Kidney capillary endothelial cell (primary cell): ENCODE measurements at regions not wholly inside any gene's neighbourhood (a gene's known extent, or its start where the extent isn't known, plus 50 kb on each side); places are given as distances from the start of the nearest gene placed in this dataset.

Experiments
- DNase-seq: peaks from one replicate; pipeline ENCODE4 v3.0.0-alpha.2; 2018; ENCODE audit warnings: low spot score

GRCh38 chr2:176814274-176814673 is 398.3 kb upstream of the HNRNPA3 start:
- DNase-seq = no peak

- DNase-seq = peak; percentile 54
Observed at GRCh38 chr2:176814740-176815367, 397.7 kb upstream of the HNRNPA3 start.

GRCh38 chr2:176817061-176817565 is 395.5 kb upstream of the HNRNPA3 start:
- no peak for DNase-seq

- no peak for DNase-seq
Observed at GRCh38 chr2:176818076-176818475, 394.5 kb upstream of the HNRNPA3 start.

GRCh38 chr2:176818617-176819016 is 394.0 kb upstream of the HNRNPA3 start:
- no peak for DNase-seq

GRCh38 chr2:176819306-176819705 is 393.3 kb upstream of the HNRNPA3 start:
- no peak for DNase-seq

GRCh38 chr2:176820371-176820932 is 392.1 kb upstream of the HNRNPA3 start:
- no peak for DNase-seq

GRCh38 chr2:176821350-176821749 is 391.2 kb upstream of the HNRNPA3 start:
- no peak for DNase-seq

GRCh38 chr2:176822060-176822459 is 390.5 kb upstream of the HNRNPA3 start:
- DNase-seq = no peak

GRCh38 chr2:176826356-176826755 is 386.2 kb upstream of the HNRNPA3 start:
- no peak for DNase-seq

- DNase-seq = no peak
Observed at GRCh38 chr2:176826984-176827668, 385.5 kb upstream of the HNRNPA3 start.

GRCh38 chr2:176830362-176830761 is 382.2 kb upstream of the HNRNPA3 start:
- no peak for DNase-seq

- no peak for DNase-seq
Observed at GRCh38 chr2:176832086-176832485, 380.5 kb upstream of the HNRNPA3 start.

GRCh38 chr2:176833671-176834070 is 378.9 kb upstream of the HNRNPA3 start:
- DNase-seq = no peak

- no peak for DNase-seq
Observed at GRCh38 chr2:176834226-176834625, 378.4 kb upstream of the HNRNPA3 start.

- no peak for DNase-seq
Observed at GRCh38 chr2:176843208-176843607, 369.4 kb upstream of the HNRNPA3 start.

GRCh38 chr2:176844461-176844860 is 368.1 kb upstream of the HNRNPA3 start:
- no peak for DNase-seq

GRCh38 chr2:176845718-176846117 is 366.9 kb upstream of the HNRNPA3 start:
- DNase-seq = no peak

GRCh38 chr2:176847575-176847974 is 365.0 kb upstream of the HNRNPA3 start:
- DNase-seq = no peak

- no peak for DNase-seq
Observed at GRCh38 chr2:176848844-176849243, 363.8 kb upstream of the HNRNPA3 start.

GRCh38 chr2:176851200-176851888 is 361.2 kb upstream of the HNRNPA3 start:
- no peak for DNase-seq

- no peak for DNase-seq
Observed at GRCh38 chr2:176851889-176852483, 360.6 kb upstream of the HNRNPA3 start.
